ENCODE measurements at regions not wholly inside any gene's neighbourhood (a gene's known extent, or its start where the extent isn't known, plus 50 kb on each side); places are given as distances from the start of the nearest gene placed in this dataset.
"Not testable (repeated sequence)": the region's sequence is repeated elsewhere in the genome, so short reads cannot be mapped to it uniquely, and the experiment has no call there.

- TF ChIP-seq CTCF (IDR thresholded peaks at IDR 0.05; ENCODE audit: insufficient read depth, low read length, poor library complexity, severe bottlenecking): no peak
- no peak for DNase-seq (ENCODE audit: extremely low read depth, insufficient read length)
- Histone ChIP-seq H3K27me3 (replicated peaks; ENCODE audit: control insufficient read depth, insufficient read depth, low read length) (no peaks in the 10 kb centered on the region), H3K36me3 (ENCODE audit: control insufficient read depth, insufficient read depth, low read length) (no peaks in the 10 kb centered on the region), H3K4me3 (replicated peaks; ENCODE audit: low read depth, low read length) (no peak overlapping the region)
Measured at GRCh38 chr12:89827592-89827991, 119.0 kb upstream of the ATP2B1 start.

GRCh38 chr12:89826468-89826867, 117.8 kb upstream of the ATP2B1 start:
- Histone ChIP-seq H3K36me3 (ENCODE audit: control insufficient read depth, insufficient read depth, low read length) (no peaks in the 10 kb centered on the region), H3K4me3 (replicated peaks; ENCODE audit: low read depth, low read length) (no peak overlapping the region), H3K27me3 (replicated peaks; ENCODE audit: control insufficient read depth, insufficient read depth, low read length) (no peaks in the 10 kb centered on the region)
- no peak for TF ChIP-seq CTCF (IDR thresholded peaks at IDR 0.05; ENCODE audit: insufficient read depth, low read length, poor library complexity, severe bottlenecking)
- no peak for DNase-seq (ENCODE audit: extremely low read depth, insufficient read length)

GRCh38 chr12:89825591-89826449, 117.2 kb upstream of the ATP2B1 start:
- no peak overlapping the region for H3K4me3 ChIP-seq (replicated peaks; ENCODE audit: low read depth, low read length)
- TF ChIP-seq CTCF (IDR thresholded peaks at IDR 0.05; ENCODE audit: insufficient read depth, low read length, poor library complexity, severe bottlenecking): no peak
- no peaks in the 10 kb centered on the region for H3K36me3 ChIP-seq (ENCODE audit: control insufficient read depth, insufficient read depth, low read length)
- DNase-seq (ENCODE audit: extremely low read depth, insufficient read length): peak; percentile 24
- H3K27me3 ChIP-seq (replicated peaks; ENCODE audit: control insufficient read depth, insufficient read depth, low read length): no peaks in the 10 kb centered on the region

- Histone ChIP-seq H3K36me3 (ENCODE audit: control insufficient read depth, insufficient read depth, low read length) (no peaks in the 10 kb centered on the region), H3K4me3 (replicated peaks; ENCODE audit: low read depth, low read length) (no peak overlapping the region), H3K27me3 (replicated peaks; ENCODE audit: control insufficient read depth, insufficient read depth, low read length) (no peaks in the 10 kb centered on the region)
- TF ChIP-seq CTCF (IDR thresholded peaks at IDR 0.05; ENCODE audit: insufficient read depth, low read length, poor library complexity, severe bottlenecking): no peak
- DNase-seq (ENCODE audit: extremely low read depth, insufficient read length): no peak
Measured at GRCh38 chr12:89824822-89825221, 116.2 kb upstream of the ATP2B1 start.

GRCh38 chr12:89822992-89823391, 114.4 kb upstream of the ATP2B1 start:
- H3K4me3 ChIP-seq (replicated peaks; ENCODE audit: low read depth, low read length); DNase-seq (ENCODE audit: extremely low read depth, insufficient read length); H3K36me3 ChIP-seq (ENCODE audit: control insufficient read depth, insufficient read depth, low read length); H3K27me3 ChIP-seq (replicated peaks; ENCODE audit: control insufficient read depth, insufficient read depth, low read length): not testable (repeated sequence)

- Histone ChIP-seq H3K4me3 (replicated peaks; ENCODE audit: low read depth, low read length) (no peak overlapping the region), H3K36me3 (ENCODE audit: control insufficient read depth, insufficient read depth, low read length) (no peaks in the 10 kb centered on the region), H3K27me3 (replicated peaks; ENCODE audit: control insufficient read depth, insufficient read depth, low read length) (no peaks in the 10 kb centered on the region)
- peak; percentile 19 for DNase-seq (ENCODE audit: extremely low read depth, insufficient read length)
- no peak for TF ChIP-seq CTCF (IDR thresholded peaks at IDR 0.05; ENCODE audit: insufficient read depth, low read length, poor library complexity, severe bottlenecking)
Measured at GRCh38 chr12:89821896-89822295, 113.3 kb upstream of the ATP2B1 start.
